ENCODE measurements at regions not wholly inside any gene's neighbourhood (a gene's known extent, or its start where the extent isn't known, plus 50 kb on each side); places are given as distances from the start of the nearest gene placed in this dataset.

DNA sequence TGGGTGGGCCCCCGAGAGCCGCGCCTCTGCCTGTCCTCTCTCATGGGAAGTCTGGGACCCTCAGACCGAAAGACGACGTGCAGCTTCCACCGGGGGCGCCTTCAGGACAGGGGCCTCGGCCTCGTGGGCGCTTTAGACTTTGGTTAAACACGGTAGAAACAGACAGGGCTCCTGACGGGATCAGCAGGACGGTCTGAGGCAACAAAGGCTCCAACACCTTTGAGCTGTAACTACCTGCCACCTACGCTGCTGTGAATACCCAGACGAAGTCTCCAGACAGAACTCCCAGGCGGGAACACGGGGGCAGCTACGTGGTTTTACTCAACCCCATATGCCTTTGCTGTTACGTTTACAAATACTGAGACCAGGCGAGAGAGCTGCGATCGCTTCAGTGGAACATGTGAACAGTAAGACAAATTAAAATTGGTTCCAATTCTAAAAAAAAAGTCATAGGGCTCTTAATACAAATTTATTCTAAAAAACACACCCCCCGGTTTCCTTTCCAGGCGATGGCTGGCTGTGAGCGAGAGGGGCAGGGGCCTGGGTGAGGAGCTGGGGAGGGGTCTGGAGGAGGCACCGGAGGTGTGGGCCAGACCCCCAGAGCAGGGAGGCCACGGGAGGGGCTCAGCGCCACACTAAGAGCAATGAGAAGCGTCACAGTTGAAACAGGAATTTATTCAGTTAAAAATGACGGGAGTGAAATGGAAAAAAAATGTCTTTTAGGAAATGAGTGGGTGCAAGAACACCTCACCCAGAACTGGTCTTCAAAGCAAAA, 453.2 kb downstream of the QKI start:
- no peak for TF ChIP-seq POLR2AphosphoS5 (IDR thresholded peaks at IDR 0.05; ENCODE audit: borderline replicate concordance, low read depth, low read length)
- TF ChIP-seq EZH2 (IDR thresholded peaks at IDR 0.05), result no peak
